ENCODE measurements at regions not wholly inside any gene's neighbourhood (a gene's known extent, or its start where the extent isn't known, plus 50 kb on each side); places are given as distances from the start of the nearest gene placed in this dataset.

DNA sequence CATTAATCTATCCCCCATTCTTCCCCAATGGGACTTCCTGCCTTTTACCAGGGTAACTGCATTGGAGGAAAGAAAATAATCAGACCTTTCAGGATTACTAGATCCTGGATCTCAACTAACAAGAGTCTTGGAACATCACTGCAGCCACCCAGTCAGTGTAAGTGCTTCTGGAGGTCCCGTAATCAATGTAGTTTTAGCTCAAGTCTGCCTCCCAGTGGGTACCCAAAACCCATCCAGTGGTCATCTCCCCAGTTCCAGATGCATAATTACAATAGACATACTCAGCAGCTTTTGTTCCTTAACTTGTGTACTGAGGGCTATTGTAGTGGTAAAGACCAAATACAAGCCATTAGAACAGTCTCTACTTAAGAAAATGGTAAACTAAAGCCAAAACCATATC lies 319.1 kb downstream of the GPATCH2 start:
- DNase-seq: no peak

DNA sequence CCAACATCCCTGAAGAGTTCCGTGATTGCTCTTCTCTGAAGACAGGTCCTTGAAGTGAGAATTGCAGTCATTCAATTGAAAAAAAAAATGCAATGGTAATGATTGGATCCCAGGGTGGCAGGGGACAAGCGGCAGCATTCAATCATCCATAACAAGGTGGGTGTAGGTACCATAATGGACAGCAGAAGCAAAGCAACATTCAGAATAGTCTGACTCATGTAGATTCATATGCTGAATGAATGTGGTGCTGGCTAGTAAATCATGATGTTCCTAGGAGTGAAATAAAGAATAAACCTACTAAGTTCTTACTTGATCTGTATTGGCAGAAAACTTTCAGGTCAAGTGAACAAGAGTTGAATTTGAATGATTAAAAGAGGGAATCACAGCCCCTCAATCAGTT lies 319.6 kb downstream of the GPATCH2 start:
- no peak for DNase-seq

DNA sequence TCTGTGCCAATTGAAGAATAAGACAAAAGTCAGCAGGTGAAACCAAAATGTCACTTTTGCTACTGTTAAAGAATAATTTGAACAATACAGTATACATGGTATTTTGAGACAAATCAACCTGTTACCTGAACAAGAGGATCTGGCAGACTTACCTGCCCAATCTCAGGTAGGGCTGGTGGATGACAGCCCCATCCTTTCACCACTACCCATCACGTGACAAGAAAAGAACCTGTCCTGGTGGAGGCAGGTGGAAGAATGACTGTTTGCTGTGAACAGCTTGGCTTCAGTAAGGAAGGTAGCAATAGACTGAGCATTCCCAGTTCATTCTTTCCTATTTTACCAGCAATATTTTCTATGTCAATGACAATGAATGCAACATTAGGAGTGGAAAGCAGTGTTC lies 349.6 kb downstream of the GPATCH2 start:
- DNase-seq: no peak

GRCh38 chr1:217275655-217276398 lies 355.1 kb downstream of the GPATCH2 start:
- peak; percentile 11 for DNase-seq

GRCh38 chr1:217274927-217275654 lies 355.8 kb downstream of the GPATCH2 start:
- DNase-seq: no peak

DNA sequence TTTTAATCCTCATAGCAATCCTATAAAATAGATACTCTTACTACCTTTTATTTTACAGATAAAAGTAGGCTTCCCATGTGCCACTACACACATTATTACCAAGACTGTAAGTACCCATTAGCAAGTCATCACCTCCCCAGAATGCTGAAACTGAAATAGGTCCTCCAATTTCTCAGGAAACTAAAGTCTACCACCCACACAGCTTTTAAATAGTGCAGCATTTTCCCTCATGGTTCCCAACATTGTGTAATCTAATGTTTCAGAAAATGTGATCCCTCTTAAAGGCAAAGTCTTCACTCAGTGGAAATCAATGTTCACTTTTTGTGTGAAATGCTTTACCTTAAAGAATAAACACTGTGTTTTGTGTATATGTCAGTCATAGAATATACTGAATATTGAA lies 356.5 kb downstream of the GPATCH2 start:
- no peak for DNase-seq

GRCh38 chr1:217273866-217274265 lies 357.0 kb downstream of the GPATCH2 start:
- DNase-seq: no peak

DNA sequence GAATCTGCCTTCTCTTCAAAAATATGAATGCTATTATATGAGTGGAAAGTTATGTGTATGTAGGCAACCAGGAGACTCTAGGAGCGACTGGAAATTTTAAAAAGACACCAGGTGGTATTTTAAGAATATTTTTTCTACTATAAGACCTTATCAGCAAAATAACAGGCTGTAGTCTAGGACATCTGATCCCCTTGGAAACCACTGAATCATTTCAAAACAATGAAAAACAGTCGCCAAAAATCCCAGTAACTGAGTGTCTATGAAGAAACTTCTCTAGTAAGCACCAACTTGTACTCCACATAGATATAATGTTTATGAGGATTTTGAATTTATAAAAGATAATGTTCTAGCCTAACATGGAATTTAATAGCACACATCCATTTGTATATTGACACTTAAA lies 358.5 kb downstream of the GPATCH2 start:
- no peak for DNase-seq

DNA sequence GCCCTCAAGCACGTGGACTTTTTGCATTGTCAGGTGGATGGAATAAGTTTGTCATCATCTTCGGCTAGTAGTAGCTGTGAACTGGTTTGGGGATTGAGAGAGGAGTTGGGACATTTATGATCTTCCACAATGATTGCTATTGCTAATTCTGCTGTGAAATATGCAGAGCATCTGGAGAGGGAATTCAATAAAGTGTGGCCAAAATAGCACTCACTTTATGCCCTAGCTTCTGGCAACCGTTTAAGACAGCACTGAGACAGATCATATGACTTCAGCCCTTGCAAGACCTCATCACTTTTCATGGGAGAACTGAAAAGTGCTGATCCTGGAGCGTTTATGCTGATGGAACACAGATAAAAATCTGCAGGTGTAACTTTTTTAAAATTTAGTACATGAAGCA lies 360.8 kb downstream of the GPATCH2 start:
- no peak for DNase-seq

DNA sequence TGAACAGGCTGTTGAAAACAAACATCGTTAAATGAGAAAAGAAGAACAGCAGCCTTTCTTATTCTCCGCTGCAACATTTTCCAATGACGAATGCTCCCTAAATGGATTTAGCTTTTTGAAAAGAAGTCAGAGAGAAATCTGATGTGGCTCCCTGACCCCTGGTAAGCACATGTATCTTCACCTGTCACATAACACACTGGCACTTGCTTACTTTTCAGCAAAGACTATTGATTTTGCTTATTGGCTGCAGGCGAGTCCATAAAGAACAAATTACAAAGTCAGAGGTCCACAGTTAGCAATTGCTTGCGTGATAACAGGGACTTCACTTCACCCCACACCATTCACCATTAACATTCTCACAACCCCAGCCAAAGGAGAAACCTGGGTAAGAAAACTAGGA lies 362.8 kb downstream of the GPATCH2 start:
- no peak for DNase-seq

DNA sequence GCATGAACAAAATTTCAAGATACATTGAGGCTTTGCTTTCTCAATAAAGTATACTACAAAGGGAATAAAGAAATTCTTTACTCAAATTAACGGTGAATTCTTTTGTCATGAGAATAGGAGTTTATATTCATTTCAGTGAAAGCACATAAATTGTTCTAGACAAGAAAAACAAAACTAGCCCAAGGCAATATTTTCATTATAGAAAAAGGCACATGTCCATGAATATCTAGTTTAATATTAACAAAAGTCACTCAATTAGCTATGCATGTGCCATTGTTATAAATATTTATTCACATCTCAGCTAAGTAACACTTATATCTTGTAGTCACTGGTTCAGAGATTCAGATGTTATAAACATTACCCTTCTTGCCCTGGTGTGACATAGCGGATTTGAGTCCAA lies 369.3 kb downstream of the GPATCH2 start:
- DNase-seq: no peak

GRCh38 chr1:217260676-217261075 lies 370.2 kb downstream of the GPATCH2 start:
- DNase-seq: no peak

- DNase-seq: no peak
Observed at GRCh38 chr1:217253985-217254384, 376.9 kb downstream of the GPATCH2 start.

- DNase-seq: no peak
Observed at GRCh38 chr1:217253351-217253750, 377.5 kb downstream of the GPATCH2 start.

DNA sequence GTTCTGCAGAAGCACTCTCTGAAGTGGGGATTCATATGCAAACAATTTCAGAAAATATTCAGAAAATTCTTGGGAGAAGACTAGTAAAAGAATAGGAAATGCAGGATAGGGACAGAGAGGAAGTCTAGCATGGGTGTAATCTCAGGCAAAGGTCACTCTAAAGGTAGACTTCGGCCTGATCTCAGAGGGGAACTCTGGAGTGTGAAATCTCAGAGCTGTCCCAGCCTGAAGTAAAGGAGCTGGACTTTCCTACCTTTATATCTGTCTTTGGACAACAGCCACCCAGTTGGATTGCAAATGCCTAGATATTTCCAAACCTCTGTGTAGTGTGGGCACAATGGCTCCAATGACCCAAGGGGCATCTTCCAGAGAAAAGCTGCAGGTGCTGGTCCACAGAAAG lies 379.8 kb downstream of the GPATCH2 start:
- no peak for DNase-seq

- no peak for DNase-seq
Observed at GRCh38 chr1:217249857-217250256, 381.0 kb downstream of the GPATCH2 start.

GRCh38 chr1:217244971-217245370 lies 385.9 kb downstream of the GPATCH2 start:
- no peak for DNase-seq

DNA sequence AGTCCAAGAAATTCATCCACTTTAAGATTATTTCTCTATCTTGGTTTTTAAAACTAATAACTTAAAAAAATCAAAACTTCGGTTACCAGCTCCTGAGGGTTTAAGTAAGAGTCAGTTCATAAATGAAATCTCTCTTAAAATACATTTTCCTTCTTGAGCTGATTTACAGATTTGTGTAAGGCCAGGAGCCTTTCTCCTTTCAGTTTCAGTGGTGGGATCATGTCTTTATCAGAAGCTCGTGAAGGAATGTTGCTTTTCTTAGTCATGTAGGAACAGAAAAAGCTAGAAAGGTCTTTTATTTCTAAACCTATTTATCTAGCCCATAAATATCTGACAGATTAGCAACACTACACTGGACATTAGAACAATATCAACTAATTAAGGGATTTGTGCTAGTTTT lies 390.2 kb downstream of the GPATCH2 start:
- no peak for DNase-seq

- no peak for DNase-seq
Observed at GRCh38 chr1:217238945-217239344, 391.9 kb downstream of the GPATCH2 start.

DNA sequence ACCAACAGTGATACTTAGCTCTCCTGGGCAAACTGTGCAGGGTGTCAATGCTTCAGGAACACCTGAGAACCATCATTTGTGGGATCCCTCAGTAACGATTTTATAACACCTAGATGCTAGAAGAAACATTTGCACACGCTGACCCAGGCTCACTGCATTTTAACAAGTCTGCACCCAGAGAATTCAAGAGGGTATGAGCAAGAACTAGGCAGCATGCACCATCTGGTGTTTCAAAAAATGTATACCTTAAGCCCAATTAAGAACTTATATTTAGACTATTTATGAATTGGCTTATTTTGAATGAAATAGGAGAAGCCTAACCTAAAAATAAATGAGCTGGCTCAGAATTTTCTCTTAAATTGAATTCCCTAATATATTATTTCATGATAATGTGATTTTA lies 400.5 kb downstream of the GPATCH2 start:
- no peak for DNase-seq

GRCh38 chr1:217228689-217229088 lies 402.2 kb downstream of the GPATCH2 start:
- DNase-seq: no peak

- DNase-seq: no peak
Observed at GRCh38 chr1:217224201-217224600, 406.7 kb downstream of the GPATCH2 start.

DNA sequence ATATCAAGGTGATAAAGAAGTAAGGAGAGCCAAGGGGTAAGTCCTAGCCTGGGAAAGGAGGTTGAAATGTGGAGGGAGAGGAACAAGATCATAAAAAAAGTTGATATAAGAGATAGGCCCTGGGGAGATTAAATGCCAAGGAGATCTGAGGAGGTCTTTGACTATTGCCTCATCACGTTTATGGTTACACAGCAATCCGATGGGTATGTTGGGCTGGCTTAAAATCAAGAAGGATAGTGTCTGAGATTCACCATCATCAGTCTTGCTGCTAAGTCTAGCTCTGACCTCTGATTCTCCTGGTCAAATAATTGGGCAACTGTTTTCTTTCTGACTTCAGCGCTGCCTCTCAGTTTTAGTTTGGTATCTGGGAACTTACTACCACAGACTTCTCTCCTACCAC lies 416.3 kb downstream of the GPATCH2 start:
- DNase-seq: no peak

GRCh38 chr1:217211486-217211885 lies 419.4 kb downstream of the GPATCH2 start:
- DNase-seq: no peak
